ENCODE measurements at regions not wholly inside any gene's neighbourhood (a gene's known extent, or its start where the extent isn't known, plus 50 kb on each side); places are given as distances from the start of the nearest gene placed in this dataset.

DNA sequence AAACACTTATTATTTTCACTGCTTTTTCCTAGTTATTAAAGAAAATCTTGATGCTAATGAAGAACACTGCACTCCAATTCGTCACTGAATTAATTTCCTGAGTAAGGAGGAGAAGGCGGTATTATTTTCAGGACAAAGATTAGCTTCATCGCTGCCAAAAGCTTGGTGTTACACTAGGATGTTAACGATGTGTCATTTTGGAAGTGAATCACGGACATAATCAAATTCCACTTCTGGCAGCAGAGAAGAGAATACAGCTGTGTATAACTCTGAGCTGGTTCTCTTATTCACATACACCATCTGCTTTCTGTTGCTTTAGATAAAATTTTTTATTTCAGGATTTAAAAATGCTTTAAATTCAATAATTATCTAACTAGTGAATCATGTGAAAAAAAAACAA is 74.1 kb downstream of the SCG2 start:
- in situ Hi-C loops (cut with MboI) (no loop called here), intact Hi-C loops (cut with micrococcal nuclease; ENCODE audit: unreplicated experiment) (no loop called here)
- no peak overlapping the region for H3K9ac ChIP-seq (ENCODE audit: control insufficient read depth, insufficient read depth, low read length)
- no peaks in the 10 kb centered on the region for H3K79me2 ChIP-seq (ENCODE audit: control insufficient read depth, insufficient read depth, low read length)
- FAIRE-seq (no peak), DNase-seq (ENCODE audit: low read depth, low spot score) (no peak), ATAC-seq (no peak)
- H2AFZ ChIP-seq (ENCODE audit: control insufficient read depth, low read depth, low read length), result no peak overlapping the region
- no peaks in the 10 kb centered on the region for H3K9me3 ChIP-seq (replicated peaks; ENCODE audit: control insufficient read depth, insufficient read depth, low read length)
- no peaks in the 10 kb centered on the region for H4K20me1 ChIP-seq (ENCODE audit: control insufficient read depth, insufficient read depth)
- 49% methylated on average over 5 of the region's 5 CpGs for WGBS (ENCODE audit: insufficient coverage, insufficient replicate concordance, low lambda C conversion rate, missing lambda C conversion rate)
- H3K4me3 ChIP-seq, result no peak overlapping the region
- ChIA-PET RAD21 (ENCODE audit: unreplicated experiment) (no interaction called here), POLR2A (no interaction called here), SMC1A (ENCODE audit: uncharacterized antibody, unreplicated experiment) (no interaction called here), CTCF (no interaction called here)
- H3K27me3 ChIP-seq (replicated peaks in 1 of 2; ENCODE audit: control insufficient read depth in 2 of 2, insufficient read depth in 2 of 2, low read length in 1 of 2), result no peaks in the 10 kb centered on the region
- H3K27ac ChIP-seq (ENCODE audit: control insufficient read depth, insufficient read depth), result no peak overlapping the region
- no TSS peak for BruUV-seq (replicated peaks)
- TF ChIP-seq SP1 (IDR thresholded peaks at IDR 0.05; ENCODE audit: low read depth, low read length), result no peak
- no peak for TF ChIP-seq MEF2A (IDR thresholded peaks at IDR 0.05; ENCODE audit: insufficient read depth, low read depth, low read length)
- TF ChIP-seq SIN3A (IDR thresholded peaks at IDR 0.05; ENCODE audit: low read depth, low read length), result no peak
- TF ChIP-seq, protein P1, sequence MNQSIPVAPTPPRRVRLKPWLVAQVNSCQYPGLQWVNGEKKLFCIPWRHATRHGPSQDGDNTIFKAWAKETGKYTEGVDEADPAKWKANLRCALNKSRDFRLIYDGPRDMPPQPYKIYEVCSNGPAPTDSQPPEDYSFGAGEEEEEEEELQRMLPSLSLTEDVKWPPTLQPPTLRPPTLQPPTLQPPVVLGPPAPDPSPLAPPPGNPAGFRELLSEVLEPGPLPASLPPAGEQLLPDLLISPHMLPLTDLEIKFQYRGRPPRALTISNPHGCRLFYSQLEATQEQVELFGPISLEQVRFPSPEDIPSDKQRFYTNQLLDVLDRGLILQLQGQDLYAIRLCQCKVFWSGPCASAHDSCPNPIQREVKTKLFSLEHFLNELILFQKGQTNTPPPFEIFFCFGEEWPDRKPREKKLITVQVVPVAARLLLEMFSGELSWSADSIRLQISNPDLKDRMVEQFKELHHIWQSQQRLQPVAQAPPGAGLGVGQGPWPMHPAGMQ (IDR thresholded peaks at IDR 0.05; ENCODE audit: borderline replicate concordance), result no peak
- TF ChIP-seq, protein P2, sequence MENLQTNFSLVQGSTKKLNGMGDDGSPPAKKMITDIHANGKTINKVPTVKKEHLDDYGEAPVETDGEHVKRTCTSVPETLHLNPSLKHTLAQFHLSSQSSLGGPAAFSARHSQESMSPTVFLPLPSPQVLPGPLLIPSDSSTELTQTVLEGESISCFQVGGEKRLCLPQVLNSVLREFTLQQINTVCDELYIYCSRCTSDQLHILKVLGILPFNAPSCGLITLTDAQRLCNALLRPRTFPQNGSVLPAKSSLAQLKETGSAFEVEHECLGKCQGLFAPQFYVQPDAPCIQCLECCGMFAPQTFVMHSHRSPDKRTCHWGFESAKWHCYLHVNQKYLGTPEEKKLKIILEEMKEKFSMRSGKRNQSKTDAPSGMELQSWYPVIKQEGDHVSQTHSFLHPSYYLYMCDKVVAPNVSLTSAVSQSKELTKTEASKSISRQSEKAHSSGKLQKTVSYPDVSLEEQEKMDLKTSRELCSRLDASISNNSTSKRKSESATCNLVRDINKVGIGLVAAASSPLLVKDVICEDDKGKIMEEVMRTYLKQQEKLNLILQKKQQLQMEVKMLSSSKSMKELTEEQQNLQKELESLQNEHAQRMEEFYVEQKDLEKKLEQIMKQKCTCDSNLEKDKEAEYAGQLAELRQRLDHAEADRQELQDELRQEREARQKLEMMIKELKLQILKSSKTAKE (IDR thresholded peaks at IDR 0.05; ENCODE audit: low read depth, poor library complexity, severe bottlenecking), result no peak
- TF ChIP-seq IKZF2 (IDR thresholded peaks at IDR 0.05), result no peak
- no peak for TF ChIP-seq TCF3 (IDR thresholded peaks at IDR 0.05; ENCODE audit: borderline replicate concordance, insufficient read depth, low read depth, low read length)
- TF ChIP-seq BRCA1 (IDR thresholded peaks at IDR 0.05; ENCODE audit: low read depth, low read length), result no peak
- TF ChIP-seq, protein P3, sequence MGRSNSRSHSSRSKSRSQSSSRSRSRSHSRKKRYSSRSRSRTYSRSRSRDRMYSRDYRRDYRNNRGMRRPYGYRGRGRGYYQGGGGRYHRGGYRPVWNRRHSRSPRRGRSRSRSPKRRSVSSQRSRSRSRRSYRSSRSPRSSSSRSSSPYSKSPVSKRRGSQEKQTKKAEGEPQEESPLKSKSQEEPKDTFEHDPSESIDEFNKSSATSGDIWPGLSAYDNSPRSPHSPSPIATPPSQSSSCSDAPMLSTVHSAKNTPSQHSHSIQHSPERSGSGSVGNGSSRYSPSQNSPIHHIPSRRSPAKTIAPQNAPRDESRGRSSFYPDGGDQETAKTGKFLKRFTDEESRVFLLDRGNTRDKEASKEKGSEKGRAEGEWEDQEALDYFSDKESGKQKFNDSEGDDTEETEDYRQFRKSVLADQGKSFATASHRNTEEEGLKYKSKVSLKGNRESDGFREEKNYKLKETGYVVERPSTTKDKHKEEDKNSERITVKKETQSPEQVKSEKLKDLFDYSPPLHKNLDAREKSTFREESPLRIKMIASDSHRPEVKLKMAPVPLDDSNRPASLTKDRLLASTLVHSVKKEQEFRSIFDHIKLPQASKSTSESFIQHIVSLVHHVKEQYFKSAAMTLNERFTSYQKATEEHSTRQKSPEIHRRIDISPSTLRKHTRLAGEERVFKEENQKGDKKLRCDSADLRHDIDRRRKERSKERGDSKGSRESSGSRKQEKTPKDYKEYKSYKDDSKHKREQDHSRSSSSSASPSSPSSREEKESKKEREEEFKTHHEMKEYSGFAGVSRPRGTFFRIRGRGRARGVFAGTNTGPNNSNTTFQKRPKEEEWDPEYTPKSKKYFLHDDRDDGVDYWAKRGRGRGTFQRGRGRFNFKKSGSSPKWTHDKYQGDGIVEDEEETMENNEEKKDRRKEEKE (IDR thresholded peaks at IDR 0.05), result no peak
- TF ChIP-seq POLR2AphosphoS2 (IDR thresholded peaks at IDR 0.05; ENCODE audit: low read depth, low read length), result no peak
- no peak for TF ChIP-seq FOS (IDR thresholded peaks at IDR 0.05; ENCODE audit: borderline replicate concordance, extremely low read depth, insufficient read length)
- no peak overlapping the region for H3K4me2 ChIP-seq (ENCODE audit: control insufficient read depth, insufficient read depth)
- no peaks in the 10 kb centered on the region for H3K4me1 ChIP-seq (ENCODE audit: control insufficient read depth, insufficient read depth, low read length)
- no peaks in the 10 kb centered on the region for H3K36me3 ChIP-seq (ENCODE audit: control insufficient read depth in 2 of 2, insufficient read depth in 2 of 2, low read length in 1 of 2)

Measured in GM12878 (cell line).